ENCODE measurements at regions not wholly inside any gene's neighbourhood (a gene's known extent, or its start where the extent isn't known, plus 50 kb on each side); places are given as distances from the start of the nearest gene placed in this dataset.

DNA sequence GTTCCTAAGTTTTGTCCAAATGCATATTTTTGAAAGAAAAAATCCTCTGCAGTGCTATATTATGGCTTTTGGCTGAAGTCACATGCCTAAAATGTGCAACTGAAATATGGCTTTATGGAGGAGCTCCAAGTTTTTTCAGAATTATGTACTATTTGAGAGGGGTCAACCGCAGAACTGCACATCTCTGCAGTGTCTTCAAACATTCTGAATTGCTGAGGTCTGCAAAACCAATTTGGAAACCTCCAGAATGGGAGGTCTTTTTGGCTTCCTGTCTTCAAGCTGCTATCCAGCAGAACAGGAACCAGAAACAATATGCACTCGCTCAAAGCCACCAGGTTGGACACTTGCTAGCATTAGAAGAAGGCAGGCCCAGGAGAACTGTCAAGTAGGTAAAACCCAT, 376.0 kb upstream of the PAPPA start:
- no peak for DNase-seq (ENCODE audit: low read depth)
- H3K4me3 ChIP-seq (ENCODE audit: low read depth, low read length), result no peak overlapping the region
- in situ Hi-C loops (cut with HindIII; ENCODE audit: low sequenced_read_pairs), result no loop called here
- TF ChIP-seq, protein P1, sequence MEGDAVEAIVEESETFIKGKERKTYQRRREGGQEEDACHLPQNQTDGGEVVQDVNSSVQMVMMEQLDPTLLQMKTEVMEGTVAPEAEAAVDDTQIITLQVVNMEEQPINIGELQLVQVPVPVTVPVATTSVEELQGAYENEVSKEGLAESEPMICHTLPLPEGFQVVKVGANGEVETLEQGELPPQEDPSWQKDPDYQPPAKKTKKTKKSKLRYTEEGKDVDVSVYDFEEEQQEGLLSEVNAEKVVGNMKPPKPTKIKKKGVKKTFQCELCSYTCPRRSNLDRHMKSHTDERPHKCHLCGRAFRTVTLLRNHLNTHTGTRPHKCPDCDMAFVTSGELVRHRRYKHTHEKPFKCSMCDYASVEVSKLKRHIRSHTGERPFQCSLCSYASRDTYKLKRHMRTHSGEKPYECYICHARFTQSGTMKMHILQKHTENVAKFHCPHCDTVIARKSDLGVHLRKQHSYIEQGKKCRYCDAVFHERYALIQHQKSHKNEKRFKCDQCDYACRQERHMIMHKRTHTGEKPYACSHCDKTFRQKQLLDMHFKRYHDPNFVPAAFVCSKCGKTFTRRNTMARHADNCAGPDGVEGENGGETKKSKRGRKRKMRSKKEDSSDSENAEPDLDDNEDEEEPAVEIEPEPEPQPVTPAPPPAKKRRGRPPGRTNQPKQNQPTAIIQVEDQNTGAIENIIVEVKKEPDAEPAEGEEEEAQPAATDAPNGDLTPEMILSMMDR (IDR thresholded peaks at IDR 0.05; ENCODE audit: low read depth, low read length, missing control alignments), result no peak

DNA sequence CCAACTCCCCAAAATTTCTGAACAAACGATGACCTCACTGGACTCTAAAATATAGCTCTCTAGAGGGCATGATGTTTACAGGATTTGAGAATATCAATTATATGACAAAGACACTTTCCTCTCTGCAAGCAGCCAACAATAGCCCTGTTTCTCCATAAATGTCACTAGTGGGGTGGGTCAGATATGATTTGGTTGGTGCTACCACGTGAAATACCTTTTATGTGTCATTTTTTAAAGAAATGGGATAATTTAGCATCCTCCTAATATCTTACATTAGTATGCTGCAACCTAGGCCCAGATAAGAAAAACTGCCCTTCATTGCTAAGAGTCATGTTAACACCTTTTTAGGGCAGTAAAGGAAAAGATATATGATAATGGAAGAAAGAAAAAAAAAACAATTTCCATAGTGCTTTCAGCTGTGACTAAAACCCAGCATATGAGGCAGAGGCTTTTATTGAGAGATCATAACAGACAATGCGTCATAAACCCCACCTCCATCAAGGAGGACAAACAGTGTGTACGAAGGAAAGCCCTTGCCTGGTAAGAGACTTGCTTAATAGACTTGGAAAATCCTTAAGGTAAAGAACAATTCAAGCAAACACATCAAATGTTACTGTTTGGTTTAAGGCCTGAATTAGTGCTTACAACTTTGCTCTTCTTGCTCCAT, 372.4 kb upstream of the PAPPA start:
- in situ Hi-C loops (cut with HindIII; ENCODE audit: low sequenced_read_pairs), result no loop called here
- DNase-seq (ENCODE audit: low read depth), result no peak
- H3K4me3 ChIP-seq (ENCODE audit: low read depth, low read length), result no peak overlapping the region
- TF ChIP-seq, protein P1 (IDR thresholded peaks at IDR 0.05; ENCODE audit: low read depth, low read length, missing control alignments), result no peak

GRCh38 chr9:115786321-115786720, 367.3 kb upstream of the PAPPA start:
- no peak overlapping the region for H3K4me3 ChIP-seq (ENCODE audit: low read depth, low read length)
- no peak for DNase-seq (ENCODE audit: low read depth)
- in situ Hi-C loops (cut with HindIII; ENCODE audit: low sequenced_read_pairs), result no loop called here
- TF ChIP-seq, protein P1 (IDR thresholded peaks at IDR 0.05; ENCODE audit: low read depth, low read length, missing control alignments), result no peak

GRCh38 chr9:115790520-115790919, 363.1 kb upstream of the PAPPA start:
- no peak overlapping the region for H3K4me3 ChIP-seq (ENCODE audit: low read depth, low read length)
- in situ Hi-C loops (cut with HindIII; ENCODE audit: low sequenced_read_pairs), result no loop called here
- TF ChIP-seq, protein P1 (IDR thresholded peaks at IDR 0.05; ENCODE audit: low read depth, low read length, missing control alignments), result no peak
- no peak for DNase-seq (ENCODE audit: low read depth)

GRCh38 chr9:115794921-115795475, 358.6 kb upstream of the PAPPA start:
- in situ Hi-C loops (cut with HindIII; ENCODE audit: low sequenced_read_pairs), result no loop called here
- TF ChIP-seq, protein P1 (IDR thresholded peaks at IDR 0.05; ENCODE audit: low read depth, low read length, missing control alignments), result no peak
- no peak for DNase-seq (ENCODE audit: low read depth)
- no peak overlapping the region for H3K4me3 ChIP-seq (ENCODE audit: low read depth, low read length)

- in situ Hi-C loops (cut with HindIII; ENCODE audit: low sequenced_read_pairs), result no loop called here
- TF ChIP-seq, protein P1 (IDR thresholded peaks at IDR 0.05; ENCODE audit: low read depth, low read length, missing control alignments), result no peak
- no peak overlapping the region for H3K4me3 ChIP-seq (ENCODE audit: low read depth, low read length)
- DNase-seq (ENCODE audit: low read depth), result no peak
Observed at GRCh38 chr9:115799734-115800133, 353.9 kb upstream of the PAPPA start.

Measured in astrocyte of the cerebellum (primary cell).